AG04449 (cell line): ENCODE measurements at regions not wholly inside any gene's neighbourhood (a gene's known extent, or its start where the extent isn't known, plus 50 kb on each side); places are given as distances from the start of the nearest gene placed in this dataset.
"Not testable (repeated sequence)": the region's sequence is repeated elsewhere in the genome, so short reads cannot be mapped to it uniquely, and the experiment has no call there.

Experiments used
- CTCF ChIA-PET: fragments of 350-600 bp; formaldehyde crosslinking; extraction: SDS; loops from one replicate; lab custom pipeline; 2021; ENCODE audit warnings: antibody characterized with exemption; lab: Yijun Ruan, JAX
- POLR2A ChIA-PET: fragments of 400-600, 350-600 bp; formaldehyde crosslinking; extraction: SDS; loops from one replicate; lab custom pipeline; 2020; ENCODE audit warnings: antibody characterized with exemption, inconsistent platforms; lab: Yijun Ruan, JAX
- DNase-seq: peaks from one replicate; pipeline ENCODE4 v3.0.0-alpha.2; 2010; ENCODE audit warnings: low read depth, low spot score
- H3K4me3 ChIP-seq: 2 replicates; pipeline ENCODE4 v1.5.1; 2011; ENCODE audit warnings: low read depth, mild to moderate bottlenecking, control low read depth, low read length
- TF ChIP-seq, protein P1 (sequence below): IDR thresholded peaks from one replicate; pipeline ENCODE4 v1.5.1; 2011; ENCODE audit warnings: mild to moderate bottlenecking, moderate library complexity, low read length, control low read depth, inconsistent platforms; ENCODE audit not compliant: insufficient read depth; ENCODE audit errors: missing control alignments

- TF ChIP-seq, protein P1, sequence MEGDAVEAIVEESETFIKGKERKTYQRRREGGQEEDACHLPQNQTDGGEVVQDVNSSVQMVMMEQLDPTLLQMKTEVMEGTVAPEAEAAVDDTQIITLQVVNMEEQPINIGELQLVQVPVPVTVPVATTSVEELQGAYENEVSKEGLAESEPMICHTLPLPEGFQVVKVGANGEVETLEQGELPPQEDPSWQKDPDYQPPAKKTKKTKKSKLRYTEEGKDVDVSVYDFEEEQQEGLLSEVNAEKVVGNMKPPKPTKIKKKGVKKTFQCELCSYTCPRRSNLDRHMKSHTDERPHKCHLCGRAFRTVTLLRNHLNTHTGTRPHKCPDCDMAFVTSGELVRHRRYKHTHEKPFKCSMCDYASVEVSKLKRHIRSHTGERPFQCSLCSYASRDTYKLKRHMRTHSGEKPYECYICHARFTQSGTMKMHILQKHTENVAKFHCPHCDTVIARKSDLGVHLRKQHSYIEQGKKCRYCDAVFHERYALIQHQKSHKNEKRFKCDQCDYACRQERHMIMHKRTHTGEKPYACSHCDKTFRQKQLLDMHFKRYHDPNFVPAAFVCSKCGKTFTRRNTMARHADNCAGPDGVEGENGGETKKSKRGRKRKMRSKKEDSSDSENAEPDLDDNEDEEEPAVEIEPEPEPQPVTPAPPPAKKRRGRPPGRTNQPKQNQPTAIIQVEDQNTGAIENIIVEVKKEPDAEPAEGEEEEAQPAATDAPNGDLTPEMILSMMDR = no peak
- H3K4me3 ChIP-seq = no peak overlapping the region
- peak; percentile 96 for DNase-seq
- ChIA-PET POLR2A (interaction anchor here (0.6 to 1.1 kb wide), 5 partner anchors 14 to 611 kb away, joined by 3 to 4 read pairs (median 3); no protein-coding TSS in a partner anchor), CTCF (interaction anchor here (0.8 to 1.9 kb wide), 2 partner anchors 13 to 15 kb away, joined by 3 to 8 read pairs; no protein-coding TSS in a partner anchor)
Observed at GRCh38 chr5:8829323-8830029, 716.4 kb downstream of the SEMA5A start.

DNA sequence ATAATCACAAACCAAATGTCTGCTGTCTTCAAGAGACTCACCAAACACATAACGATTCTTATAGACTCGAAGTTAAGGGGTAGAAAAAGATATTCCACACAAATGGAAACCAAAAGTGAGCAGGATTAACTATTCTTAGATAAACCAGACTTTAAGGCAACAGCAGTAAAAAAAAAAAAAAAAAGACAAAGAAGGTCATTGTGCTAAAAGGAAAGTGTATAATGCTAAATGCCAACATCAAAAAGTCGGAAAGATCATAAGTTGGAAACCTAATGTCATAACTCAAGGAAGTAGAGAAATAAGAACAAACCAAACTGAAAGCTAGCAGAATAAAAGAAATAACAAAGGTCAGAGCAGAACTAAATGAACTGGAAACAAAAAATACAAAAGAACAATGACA lies 714.6 kb downstream of the SEMA5A start:
- CTCF ChIA-PET = interaction anchor here (1.4 to 5.9 kb wide), 2 partner anchors 9 to 13 kb away, joined by 3 to 58 read pairs; no protein-coding TSS in a partner anchor
- H3K4me3 ChIP-seq = no peak overlapping the region
- TF ChIP-seq, protein P1 = no peak
- POLR2A ChIA-PET = no interaction called here
- no peak for DNase-seq

DNA sequence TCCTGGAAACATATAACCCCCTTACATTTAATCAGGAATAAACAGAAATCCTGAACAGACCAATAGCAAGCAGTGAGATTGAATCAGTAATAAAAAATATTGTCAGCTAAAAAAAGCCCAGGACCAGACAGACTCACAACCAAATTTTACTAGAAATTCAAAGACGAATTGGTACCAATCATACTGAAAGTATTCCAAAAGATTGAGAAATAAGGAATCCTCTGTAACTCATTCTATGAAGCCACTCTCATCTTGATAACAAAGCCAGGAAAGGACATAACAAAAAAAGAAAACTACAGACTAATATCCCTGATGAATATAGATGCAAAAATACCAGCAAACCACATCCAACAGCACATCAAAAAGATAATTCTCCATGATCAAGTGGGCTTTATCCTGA lies 714.0 kb downstream of the SEMA5A start:
- H3K4me3 ChIP-seq = no peak overlapping the region
- no peak for DNase-seq
- TF ChIP-seq, protein P1 = no peak
- ChIA-PET CTCF (interaction anchor here (1.4 to 5.9 kb wide), 3 partner anchors 9 to 75 kb away, joined by 3 to 58 read pairs (median 5); no protein-coding TSS in a partner anchor), POLR2A (no interaction called here)

- no peak overlapping the region for H3K4me3 ChIP-seq
- POLR2A ChIA-PET = no interaction called here
- DNase-seq = no peak
- CTCF ChIA-PET = interaction anchor here (1.1 kb wide), 1 partner anchor 8 kb away, joined by 3 read pairs; no protein-coding TSS in a partner anchor
- TF ChIP-seq, protein P1 = no peak
Observed at GRCh38 chr5:8839361-8840055, 706.4 kb downstream of the SEMA5A start.

DNA sequence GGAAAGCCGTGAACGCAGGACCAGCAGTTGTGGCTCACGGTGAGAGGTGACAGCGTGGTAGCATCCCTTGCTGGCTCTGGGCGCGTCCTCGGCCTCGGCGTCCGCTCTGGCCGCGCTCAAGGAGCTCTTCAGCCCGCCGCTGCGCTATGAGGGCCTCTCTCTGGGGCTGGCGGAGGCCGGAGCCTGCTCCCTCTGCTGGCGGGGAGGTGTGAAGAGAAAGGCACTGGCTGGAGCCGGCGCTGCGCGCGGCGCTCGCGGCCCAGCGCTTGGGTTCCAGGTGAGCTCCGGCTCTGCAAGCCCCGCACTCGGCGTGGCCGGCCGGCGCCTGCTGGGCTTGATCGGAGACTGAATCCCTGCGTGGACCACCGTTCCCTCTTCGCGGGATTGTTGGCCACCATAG lies 705.6 kb downstream of the SEMA5A start:
- CTCF ChIA-PET = interaction anchor here (1.1 kb wide), 1 partner anchor 9 kb away, joined by 3 read pairs; no protein-coding TSS in a partner anchor
- no peak for DNase-seq
- POLR2A ChIA-PET = no interaction called here
- TF ChIP-seq, protein P1 = no peak
- H3K4me3 ChIP-seq = no peak overlapping the region

DNA sequence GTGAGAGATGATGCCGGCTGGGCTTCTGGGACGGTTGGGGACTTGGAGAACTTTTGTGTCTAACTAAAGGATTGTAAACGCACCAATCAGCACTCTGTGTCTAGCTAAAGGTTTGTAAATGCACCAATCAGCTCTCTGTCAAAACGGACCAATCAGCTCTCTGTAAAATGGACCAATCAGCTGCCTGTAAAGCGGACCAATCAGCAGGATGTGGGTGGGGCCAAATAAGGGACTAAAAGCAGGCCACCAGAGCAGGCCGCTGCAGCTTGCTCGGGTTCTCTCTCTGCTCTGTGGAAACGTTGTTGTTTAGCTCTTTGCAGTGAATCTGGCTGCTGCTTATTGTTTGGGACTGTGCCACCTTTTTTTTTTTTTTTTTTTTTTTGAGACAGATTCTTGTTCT lies 705.1 kb downstream of the SEMA5A start:
- CTCF ChIA-PET = interaction anchor here (1.1 to 3.4 kb wide), 2 partner anchors 10 to 85 kb away, joined by 3 to 27 read pairs; no protein-coding TSS in a partner anchor
- H3K4me3 ChIP-seq, POLR2A ChIA-PET, DNase-seq: not testable (repeated sequence)
